ENCODE measurements at regions not wholly inside any gene's neighbourhood (a gene's known extent, or its start where the extent isn't known, plus 50 kb on each side); places are given as distances from the start of the nearest gene placed in this dataset.

DNA sequence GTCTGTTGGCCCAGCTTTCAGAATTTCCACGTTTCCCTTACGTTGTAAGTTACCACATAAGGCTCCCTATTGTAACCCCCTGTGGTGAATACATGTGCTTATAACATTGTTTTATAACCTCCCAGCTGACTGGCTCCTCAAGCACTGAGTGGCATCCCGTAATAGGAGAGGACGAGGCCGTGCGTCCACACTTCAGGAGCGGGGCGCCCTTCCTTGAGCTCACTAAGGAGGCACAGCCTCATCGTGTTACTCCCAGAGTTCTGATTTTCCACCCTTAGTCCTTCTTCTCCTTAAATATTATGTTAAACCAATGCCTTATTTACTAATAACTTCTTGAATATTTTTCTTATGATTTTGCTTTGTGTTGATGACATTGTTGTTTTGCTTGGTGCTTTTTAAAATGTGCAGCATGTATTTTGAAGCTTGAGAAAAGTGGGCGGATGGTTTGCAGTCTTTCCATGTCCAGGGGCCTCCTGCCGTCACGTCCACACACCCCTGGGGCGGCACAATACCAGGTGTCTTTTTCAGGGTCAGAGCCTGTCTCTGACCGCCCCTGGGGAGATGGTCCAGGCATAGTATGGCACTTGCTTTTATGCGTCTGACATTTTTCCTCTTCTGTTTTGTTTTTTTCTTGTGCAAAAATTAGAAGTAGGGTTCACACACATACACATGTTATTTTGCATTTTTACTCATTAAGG is 181.8 kb downstream of the DLL1 start:
- WGBS (ENCODE audit: insufficient coverage), result 92% methylated on average over 13 of the region's 15 CpGs
- H3K4me3 ChIP-seq (ENCODE audit: control insufficient read depth in 1 of 7, extremely low read depth in 1 of 7, insufficient read depth in 4 of 7, low read depth in 2 of 7, low read length in 6 of 7), result no peak overlapping the region
- H3K4me1 ChIP-seq (ENCODE audit: control extremely low read depth in 1 of 4, control insufficient read depth in 4 of 4, insufficient read depth in 4 of 4, low read length in 3 of 4), result no peaks in the 10 kb centered on the region
- peaks cover 0 to 2% (median 0%) of the 10 kb centered on the region in 5 experiments for H3K9me3 ChIP-seq (ENCODE audit: control extremely low read depth in 1 of 5, control insufficient read depth in 4 of 5, insufficient read depth in 2 of 5, low read depth in 1 of 5, low read length in 4 of 5)
- no peak overlapping the region for H3K27ac ChIP-seq (ENCODE audit: insufficient read depth in 1 of 2, low read depth in 1 of 2, low read length in 2 of 2, poor library complexity in 1 of 2, severe bottlenecking in 2 of 2)
- peaks cover 0 to 9% (median 0%) of the 10 kb centered on the region in 5 experiments for H3K27me3 ChIP-seq (replicated peaks in 2 of 5; ENCODE audit: control insufficient read depth in 4 of 5, insufficient read depth in 5 of 5, low read length in 4 of 5)
- ChIA-PET CTCF (no interaction called here), POLR2A (interaction anchor here (0.6 kb wide), 1 partner anchor 16 kb away, joined by 4 read pairs; no protein-coding TSS in a partner anchor)
- no peaks in the 10 kb centered on the region for H3K36me3 ChIP-seq (ENCODE audit: control insufficient read depth in 4 of 4, insufficient read depth in 4 of 4, low read length in 3 of 4)
- no peak for DNase-seq

DNA sequence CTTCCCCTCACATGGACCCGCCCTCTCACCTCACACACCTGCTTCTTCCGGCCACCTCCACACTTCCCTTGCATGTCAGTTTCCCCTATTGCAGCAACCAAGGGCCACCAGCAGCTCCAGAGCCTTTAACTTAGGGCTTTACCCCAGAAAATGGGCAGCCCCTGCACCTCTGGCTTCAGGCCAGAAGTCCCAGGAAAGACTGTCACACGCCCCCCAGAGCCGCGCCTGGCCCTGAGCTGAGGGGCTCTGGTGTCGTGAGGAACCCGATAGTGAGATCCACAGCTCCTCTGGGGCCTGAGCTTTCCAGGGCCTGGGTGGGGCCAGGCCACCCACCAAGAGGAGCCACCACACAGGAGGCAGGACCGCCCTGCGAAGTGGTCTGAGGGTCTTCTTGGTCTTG is 182.4 kb downstream of the DLL1 start:
- Histone ChIP-seq H3K4me3 (ENCODE audit: control insufficient read depth in 1 of 7, extremely low read depth in 1 of 7, insufficient read depth in 4 of 7, low read depth in 2 of 7, low read length in 6 of 7) (no peak overlapping the region), H3K36me3 (ENCODE audit: control insufficient read depth in 4 of 4, insufficient read depth in 4 of 4, low read length in 3 of 4) (no peaks in the 10 kb centered on the region), H3K27ac (ENCODE audit: insufficient read depth in 1 of 2, low read depth in 1 of 2, low read length in 2 of 2, poor library complexity in 1 of 2, severe bottlenecking in 2 of 2) (no peak overlapping the region), H3K4me1 (ENCODE audit: control extremely low read depth in 1 of 4, control insufficient read depth in 4 of 4, insufficient read depth in 4 of 4, low read length in 3 of 4) (no peaks in the 10 kb centered on the region), H3K9me3 (ENCODE audit: control extremely low read depth in 1 of 5, control insufficient read depth in 4 of 5, insufficient read depth in 2 of 5, low read depth in 1 of 5, low read length in 4 of 5) (peaks cover 0 to 2% (median 0%) of the 10 kb centered on the region in 5 experiments), H3K27me3 (replicated peaks in 2 of 5; ENCODE audit: control insufficient read depth in 4 of 5, insufficient read depth in 5 of 5, low read length in 4 of 5) (peaks cover 0 to 9% (median 0%) of the 10 kb centered on the region in 5 experiments)
- POLR2A ChIA-PET, result interaction anchor here (0.6 kb wide), 1 partner anchor 15 kb away, joined by 4 read pairs; no protein-coding TSS in a partner anchor
- CTCF ChIA-PET, result no interaction called here
- 91% methylated on average over 8 of the region's 9 CpGs for WGBS (ENCODE audit: insufficient coverage)
- no peak for DNase-seq

- CTCF ChIA-PET, result no interaction called here
- 95% methylated on average over 12 of the region's 13 CpGs for WGBS (ENCODE audit: insufficient coverage)
- Histone ChIP-seq H3K4me3 (ENCODE audit: control insufficient read depth in 1 of 7, extremely low read depth in 1 of 7, insufficient read depth in 4 of 7, low read depth in 2 of 7, low read length in 6 of 7) (no peak overlapping the region), H3K27ac (ENCODE audit: insufficient read depth in 1 of 2, low read depth in 1 of 2, low read length in 2 of 2, poor library complexity in 1 of 2, severe bottlenecking in 2 of 2) (no peak overlapping the region), H3K4me1 (ENCODE audit: control extremely low read depth in 1 of 4, control insufficient read depth in 4 of 4, insufficient read depth in 4 of 4, low read length in 3 of 4) (no peaks in the 10 kb centered on the region), H3K9me3 (ENCODE audit: control extremely low read depth in 1 of 5, control insufficient read depth in 4 of 5, insufficient read depth in 2 of 5, low read depth in 1 of 5, low read length in 4 of 5) (peaks cover 0 to 2% (median 0%) of the 10 kb centered on the region in 5 experiments), H3K27me3 (replicated peaks in 2 of 5; ENCODE audit: control insufficient read depth in 4 of 5, insufficient read depth in 5 of 5, low read length in 4 of 5) (peaks cover 0 to 9% (median 0%) of the 10 kb centered on the region in 5 experiments), H3K36me3 (ENCODE audit: control insufficient read depth in 4 of 4, insufficient read depth in 4 of 4, low read length in 3 of 4) (no peaks in the 10 kb centered on the region)
- DNase-seq, result no peak
- POLR2A ChIA-PET, result no interaction called here
Measured at GRCh38 chr6:170107606-170108222, 183.2 kb downstream of the DLL1 start.

GRCh38 chr6:170106906-170107525 is 183.9 kb downstream of the DLL1 start:
- ChIA-PET POLR2A (no interaction called here), CTCF (no interaction called here)
- WGBS (ENCODE audit: insufficient coverage), result 88% methylated on average over 11 of the region's 14 CpGs

DNA sequence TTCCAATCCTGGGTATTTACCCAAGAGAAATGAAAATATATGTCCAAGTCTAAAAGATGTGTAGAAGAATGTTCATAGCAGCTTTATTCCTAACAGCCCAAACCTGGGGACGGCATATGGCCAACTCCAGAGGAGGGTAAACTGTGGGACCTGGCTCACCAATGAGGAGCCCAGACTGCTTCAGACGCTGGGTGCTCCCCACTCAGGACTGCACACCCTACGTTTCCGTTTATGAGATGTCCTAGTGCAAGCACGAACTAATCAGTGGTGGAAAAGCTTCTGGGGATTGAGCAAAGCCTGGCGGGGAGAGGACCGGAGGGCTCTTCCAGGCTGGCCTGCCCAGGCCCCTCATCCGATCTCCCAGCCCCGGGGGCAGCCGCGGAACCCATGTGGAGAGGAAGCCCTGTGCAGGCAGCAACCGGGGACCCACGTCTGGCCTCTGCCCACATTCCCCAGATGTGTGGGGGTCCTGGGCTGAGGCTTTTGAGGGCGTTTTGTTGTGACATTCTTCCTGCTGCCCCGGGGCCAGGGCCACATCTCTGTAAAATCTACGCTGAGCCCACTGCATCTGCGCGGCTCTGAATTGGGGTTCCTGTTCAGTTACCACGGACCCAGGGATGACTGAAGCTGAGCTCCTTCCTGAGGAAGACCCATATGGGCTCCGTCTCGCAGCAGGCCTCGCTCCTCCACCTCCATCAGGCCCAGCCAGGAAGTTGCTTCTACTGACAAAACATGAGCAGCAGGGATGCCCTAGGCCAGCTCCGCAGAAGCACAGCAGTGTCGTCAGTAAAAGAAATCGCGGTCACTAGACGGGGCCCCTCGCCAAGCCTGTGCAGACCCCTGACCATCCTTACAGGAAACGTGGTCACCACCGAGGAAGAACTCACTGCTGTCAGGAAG is 188.0 kb downstream of the DLL1 start:
- no peak overlapping the region for H3K27ac ChIP-seq (ENCODE audit: insufficient read depth in 1 of 2, low read depth in 1 of 2, low read length in 2 of 2, poor library complexity in 1 of 2, severe bottlenecking in 2 of 2)

More at GRCh38 chr6:170106906-170107525, 183.9 kb downstream of the DLL1 start:
- Histone ChIP-seq H3K4me3 (ENCODE audit: control insufficient read depth in 1 of 7, extremely low read depth in 1 of 7, insufficient read depth in 4 of 7, low read depth in 2 of 7, low read length in 6 of 7) (no peak overlapping the region), H3K36me3 (ENCODE audit: control insufficient read depth in 4 of 4, insufficient read depth in 4 of 4, low read length in 3 of 4) (no peaks in the 10 kb centered on the region), H3K4me1 (ENCODE audit: control extremely low read depth in 1 of 4, control insufficient read depth in 4 of 4, insufficient read depth in 4 of 4, low read length in 3 of 4) (no peaks in the 10 kb centered on the region), H3K27ac (ENCODE audit: insufficient read depth in 1 of 2, low read depth in 1 of 2, low read length in 2 of 2, poor library complexity in 1 of 2, severe bottlenecking in 2 of 2) (no peak overlapping the region), H3K27me3 (replicated peaks in 2 of 5; ENCODE audit: control insufficient read depth in 4 of 5, insufficient read depth in 5 of 5, low read length in 4 of 5) (peaks cover 0 to 10% (median 0%) of the 10 kb centered on the region in 5 experiments), H3K9me3 (ENCODE audit: control extremely low read depth in 1 of 5, control insufficient read depth in 4 of 5, insufficient read depth in 2 of 5, low read depth in 1 of 5, low read length in 4 of 5) (peaks cover 0 to 2% (median 0%) of the 10 kb centered on the region in 5 experiments)
- DNase-seq, result no peak

DNA sequence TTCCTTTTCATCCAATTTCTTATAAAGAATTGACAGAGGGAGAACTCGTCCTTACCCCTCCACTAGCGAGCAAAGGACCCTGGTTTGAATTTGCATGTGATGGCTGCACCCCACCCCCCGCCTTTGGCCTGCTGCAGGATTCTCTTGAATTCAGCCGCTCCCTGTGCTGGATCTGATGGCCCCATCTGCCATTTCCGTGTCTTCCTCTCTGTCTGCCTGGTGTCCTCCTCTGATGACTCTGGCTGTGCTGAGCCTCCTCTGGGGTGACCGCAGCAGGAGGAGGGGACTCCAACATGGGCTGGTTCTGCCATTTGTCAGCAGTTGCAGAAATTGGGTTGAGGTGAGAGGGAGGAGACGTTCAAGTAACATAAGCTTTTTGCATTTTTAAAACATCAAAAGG is 188.8 kb downstream of the DLL1 start:
- CTCF ChIA-PET, result no interaction called here
- H3K9me3 ChIP-seq (ENCODE audit: control extremely low read depth in 1 of 5, control insufficient read depth in 4 of 5, insufficient read depth in 2 of 5, low read depth in 1 of 5, low read length in 4 of 5), result peaks cover 0 to 8% (median 5%) of the 10 kb centered on the region in 5 experiments
- 83% methylated on average over 4 of the region's 7 CpGs for WGBS (ENCODE audit: insufficient coverage)

More for the DNA sequence above, 188.0 kb downstream of the DLL1 start:
- CTCF ChIA-PET, result no interaction called here
- Histone ChIP-seq H3K36me3 (ENCODE audit: control insufficient read depth in 4 of 4, insufficient read depth in 4 of 4, low read length in 3 of 4) (no peaks in the 10 kb centered on the region), H3K9me3 (ENCODE audit: control extremely low read depth in 1 of 5, control insufficient read depth in 4 of 5, insufficient read depth in 2 of 5, low read depth in 1 of 5, low read length in 4 of 5) (peaks cover 0 to 8% (median 5%) of the 10 kb centered on the region in 5 experiments), H3K27me3 (replicated peaks in 2 of 5; ENCODE audit: control insufficient read depth in 4 of 5, insufficient read depth in 5 of 5, low read length in 4 of 5) (peaks cover 0 to 14% (median 3%) of the 10 kb centered on the region in 5 experiments), H3K4me1 (ENCODE audit: control extremely low read depth in 1 of 4, control insufficient read depth in 4 of 4, insufficient read depth in 4 of 4, low read length in 3 of 4) (no peaks in the 10 kb centered on the region), H3K4me3 (ENCODE audit: control insufficient read depth in 1 of 7, extremely low read depth in 1 of 7, insufficient read depth in 4 of 7, low read depth in 2 of 7, low read length in 6 of 7) (peak overlapping the region in 1 of 7 experiments; percentile 20)
- peak in 1 of 3 donors; percentile 12 for DNase-seq
- POLR2A ChIA-PET, result no interaction called here
- WGBS (ENCODE audit: insufficient coverage), result 70% methylated on average over 27 of the region's 30 CpGs

More for the DNA sequence above, 188.8 kb downstream of the DLL1 start:
- no peak for DNase-seq
- no peaks in the 10 kb centered on the region for H3K36me3 ChIP-seq (ENCODE audit: control insufficient read depth in 4 of 4, insufficient read depth in 4 of 4, low read length in 3 of 4)
- no peaks in the 10 kb centered on the region for H3K4me1 ChIP-seq (ENCODE audit: control extremely low read depth in 1 of 4, control insufficient read depth in 4 of 4, insufficient read depth in 4 of 4, low read length in 3 of 4)
- H3K27ac ChIP-seq (ENCODE audit: insufficient read depth in 1 of 2, low read depth in 1 of 2, low read length in 2 of 2, poor library complexity in 1 of 2, severe bottlenecking in 2 of 2), result no peak overlapping the region
- no peak overlapping the region for H3K4me3 ChIP-seq (ENCODE audit: control insufficient read depth in 1 of 7, extremely low read depth in 1 of 7, insufficient read depth in 4 of 7, low read depth in 2 of 7, low read length in 6 of 7)
- H3K27me3 ChIP-seq (replicated peaks in 2 of 5; ENCODE audit: control insufficient read depth in 4 of 5, insufficient read depth in 5 of 5, low read length in 4 of 5), result peaks cover 0 to 15% (median 4%) of the 10 kb centered on the region in 5 experiments
- POLR2A ChIA-PET, result no interaction called here
